HepG2 (cell line): ENCODE measurements at regions not wholly inside any gene's neighbourhood (a gene's known extent, or its start where the extent isn't known, plus 50 kb on each side); places are given as distances from the start of the nearest gene placed in this dataset.

ENCODE experiments used
- CTCF ChIP-seq: sonication (generic); formaldehyde crosslinking; IDR thresholded peaks from 2 replicates; pipeline ENCODE4 v1.5.0; 2020; ENCODE audit warnings: mild to moderate bottlenecking, missing genetic modification reagents, moderate library complexity
- MAFF ChIP-seq: IDR thresholded peaks from 2 replicates; pipeline ENCODE4 v1.6.1; 2011; ENCODE audit warnings: low read depth, low read length, improper control_type of control experiment
- NFYB ChIP-seq: sonication (generic); formaldehyde crosslinking; IDR thresholded peaks from 2 replicates; pipeline ENCODE4 v1.4.0; 2020; ENCODE audit warnings: missing genetic modification reagents

- TF ChIP-seq CTCF (CRISPR knock-in tag) (no peak), NFYB (CRISPR knock-in tag) (no peak), MAFF (no peak)
Observed at GRCh38 chr1:193706766-193707165, 520.4 kb upstream of the B3GALT2 start.
